ENCODE measurements at regions not wholly inside any gene's neighbourhood (a gene's known extent, or its start where the extent isn't known, plus 50 kb on each side); places are given as distances from the start of the nearest gene placed in this dataset.

GRCh38 chrY:7968293-7968692, 1056.7 kb upstream of the AMELY start:
- no peak for DNase-seq

GRCh38 chrY:7966916-7967315, 1055.4 kb upstream of the AMELY start:
- DNase-seq: no peak

GRCh38 chrY:7963393-7963792, 1051.8 kb upstream of the AMELY start:
- no peak for DNase-seq

GRCh38 chrY:7962350-7962749, 1050.8 kb upstream of the AMELY start:
- DNase-seq: no peak

GRCh38 chrY:7961811-7962210, 1050.3 kb upstream of the AMELY start:
- no peak for DNase-seq

GRCh38 chrY:7957773-7958172, 1046.2 kb upstream of the AMELY start:
- DNase-seq: no peak

- no peak for DNase-seq
These were observed 1039.8 kb upstream of the AMELY start for GRCh38 chrY:7951187-7951852.

GRCh38 chrY:7944135-7944534, 1032.6 kb upstream of the AMELY start:
- DNase-seq: no peak

- DNase-seq: no peak
These were observed 1031.2 kb upstream of the AMELY start for GRCh38 chrY:7942711-7943110.

GRCh38 chrY:7941856-7942255, 1030.3 kb upstream of the AMELY start:
- DNase-seq: no peak

GRCh38 chrY:7938982-7939718, 1027.6 kb upstream of the AMELY start:
- no peak for DNase-seq

- DNase-seq: no peak
These were observed 1025.3 kb upstream of the AMELY start for GRCh38 chrY:7936831-7937230.

GRCh38 chrY:7936046-7936445, 1024.5 kb upstream of the AMELY start:
- DNase-seq: no peak

GRCh38 chrY:7935606-7936005, 1024.1 kb upstream of the AMELY start:
- no peak for DNase-seq

GRCh38 chrY:7932424-7932823, 1020.9 kb upstream of the AMELY start:
- no peak for DNase-seq

- DNase-seq: no peak
These were observed 1018.3 kb upstream of the AMELY start for GRCh38 chrY:7929866-7930265.

- no peak for DNase-seq
These were observed 1012.5 kb upstream of the AMELY start for GRCh38 chrY:7924059-7924458.

- no peak for DNase-seq
These were observed 1012.0 kb upstream of the AMELY start for GRCh38 chrY:7923476-7924017.

- no peak for DNase-seq
These were observed 1008.8 kb upstream of the AMELY start for GRCh38 chrY:7920382-7920781.

GRCh38 chrY:7888506-7888905, 977.0 kb upstream of the AMELY start:
- no peak for DNase-seq

GRCh38 chrY:7881696-7882095, 970.1 kb upstream of the AMELY start:
- no peak for DNase-seq

- DNase-seq: no peak
These were observed 967.7 kb upstream of the AMELY start for GRCh38 chrY:7879245-7879644.

GRCh38 chrY:7878719-7879118, 967.2 kb upstream of the AMELY start:
- DNase-seq: no peak

- no peak for DNase-seq
These were observed 965.9 kb upstream of the AMELY start for GRCh38 chrY:7877458-7877857.

GRCh38 chrY:7874080-7874479, 962.5 kb upstream of the AMELY start:
- no peak for DNase-seq

Data from stimulated activated naive CD4-positive, alpha-beta T cell (primary cell).